ENCODE measurements at regions not wholly inside any gene's neighbourhood (a gene's known extent, or its start where the extent isn't known, plus 50 kb on each side); places are given as distances from the start of the nearest gene placed in this dataset.

DNA sequence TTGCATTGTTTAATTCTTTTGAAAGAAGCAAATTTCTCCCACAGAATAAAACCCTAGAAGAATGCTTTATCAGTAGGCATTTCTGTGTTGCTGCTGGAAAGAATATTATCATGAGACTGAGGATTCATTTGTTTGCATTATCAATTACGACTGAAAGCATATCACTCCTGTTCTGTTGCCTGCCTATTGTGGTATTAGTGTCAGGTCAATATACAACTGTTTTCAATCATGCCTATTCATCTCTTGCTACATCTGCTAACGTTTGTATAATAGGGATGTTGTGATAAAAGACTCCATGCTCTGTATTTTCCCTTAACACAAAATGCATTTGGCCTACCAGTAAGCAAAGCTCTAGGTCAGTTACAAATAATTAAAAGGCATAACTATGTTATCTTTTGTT, 221.5 kb downstream of the PTPRC start:
- intact Hi-C loops (cut with DNase I): no loop called here

DNA sequence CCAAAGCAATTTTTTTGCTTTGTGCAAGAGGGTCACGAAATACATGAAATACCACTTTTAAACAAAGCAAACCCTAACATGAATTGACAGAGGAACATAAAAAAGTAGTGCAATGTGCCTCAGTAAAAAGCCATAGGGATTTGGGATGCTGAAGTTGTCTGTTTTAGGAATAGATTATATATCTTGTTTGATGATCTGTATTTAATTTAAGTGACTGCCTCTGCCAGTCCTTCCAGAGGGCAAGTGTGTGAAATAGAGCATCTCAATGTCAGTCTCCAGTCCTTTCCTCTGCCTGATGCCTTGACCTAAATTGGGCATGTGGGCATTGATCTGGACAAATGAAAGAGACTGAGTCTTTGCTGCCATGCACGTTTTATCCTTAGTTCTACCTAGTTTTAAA, 222.8 kb downstream of the PTPRC start:
- intact Hi-C loops (cut with DNase I): no loop called here
- no peak for DNase-seq

More for the DNA sequence above, 221.5 kb downstream of the PTPRC start:
- no peak for DNase-seq

DNA sequence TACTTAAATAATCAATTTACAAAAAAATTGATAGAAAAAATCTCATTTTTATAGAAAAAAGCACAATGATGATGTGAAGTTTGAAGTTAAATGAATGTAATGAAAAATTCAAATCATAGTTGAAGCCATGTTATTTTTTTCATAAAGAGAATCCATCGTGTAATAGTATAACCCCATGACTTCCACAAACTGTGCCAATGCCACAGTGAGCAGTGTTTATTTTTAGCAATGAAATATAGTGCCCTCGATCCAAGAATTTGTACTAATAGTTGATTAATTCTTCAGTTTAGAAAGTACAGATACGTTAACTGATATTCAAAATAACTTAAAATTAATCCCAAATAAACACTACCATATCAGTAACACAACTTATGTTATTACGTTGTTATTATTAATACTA, 225.9 kb downstream of the PTPRC start:
- intact Hi-C loops (cut with DNase I): no loop called here
- no peak for DNase-seq

DNA sequence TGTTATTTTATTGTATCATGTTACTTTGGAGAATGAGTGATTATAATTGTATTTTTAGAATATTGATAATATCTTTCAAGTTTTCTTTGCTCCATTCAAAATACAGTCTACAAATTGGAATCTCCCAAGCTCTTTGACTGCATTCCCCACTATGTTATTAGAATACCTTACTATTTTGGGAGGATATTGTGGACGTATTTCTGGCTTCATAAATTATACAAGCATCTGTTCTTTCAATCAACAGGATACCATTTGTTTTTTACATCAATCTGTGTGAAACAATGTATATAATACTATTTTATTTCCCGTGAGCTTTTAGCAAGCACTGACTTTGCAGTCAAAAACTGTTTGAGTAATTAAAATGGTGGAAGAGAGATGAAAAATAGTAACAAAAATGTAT, 226.5 kb downstream of the PTPRC start:
- intact Hi-C loops (cut with DNase I): no loop called here
- DNase-seq: no peak

DNA sequence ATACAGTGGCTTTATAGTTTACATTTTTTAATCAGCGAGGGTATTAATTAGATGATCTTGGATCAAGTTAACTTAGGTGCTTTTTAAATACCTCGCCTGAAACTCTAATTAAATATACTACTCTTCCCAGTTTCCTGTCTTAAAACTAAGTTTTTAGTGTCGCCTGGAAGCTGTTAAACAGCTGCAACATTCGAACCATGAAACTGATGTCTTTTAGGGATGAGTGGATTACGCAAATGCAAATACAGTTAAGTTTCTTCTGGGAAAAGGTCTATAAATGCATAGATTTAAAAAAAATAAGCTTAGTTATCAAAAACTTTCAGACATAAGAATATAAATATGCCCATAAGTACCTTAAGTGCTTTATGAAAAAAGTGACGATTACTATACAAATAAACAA, 228.3 kb downstream of the PTPRC start:
- no peak for DNase-seq
- intact Hi-C loops (cut with DNase I): no loop called here

DNA sequence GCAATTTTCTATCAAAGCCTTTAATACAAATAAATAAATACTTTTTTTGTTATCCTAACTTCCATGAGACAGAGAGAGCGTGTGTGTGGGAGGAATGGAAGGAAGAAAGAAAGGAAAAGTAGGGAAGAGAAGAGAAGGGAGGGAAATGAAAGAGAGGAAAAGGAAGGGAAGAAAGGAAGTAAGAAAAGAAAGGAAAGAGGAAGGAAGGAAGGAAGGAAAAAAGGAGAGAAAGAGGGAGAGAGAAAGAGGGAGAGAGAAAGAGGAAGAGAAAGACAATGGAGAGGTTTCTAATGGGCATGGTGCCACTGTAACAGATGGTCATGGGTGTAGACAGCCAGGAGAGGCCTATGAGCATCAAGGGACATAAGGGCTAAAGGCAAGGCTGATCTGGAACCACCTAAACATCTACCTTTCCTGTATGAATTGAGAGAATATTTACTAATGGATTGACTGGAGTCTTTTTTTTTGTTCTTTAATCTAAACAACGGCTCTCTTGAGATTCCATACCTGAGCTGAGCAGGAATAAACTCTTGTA, 234.9 kb downstream of the PTPRC start:
- intact Hi-C loops (cut with DNase I): no loop called here
- DNase-seq: no peak

DNA sequence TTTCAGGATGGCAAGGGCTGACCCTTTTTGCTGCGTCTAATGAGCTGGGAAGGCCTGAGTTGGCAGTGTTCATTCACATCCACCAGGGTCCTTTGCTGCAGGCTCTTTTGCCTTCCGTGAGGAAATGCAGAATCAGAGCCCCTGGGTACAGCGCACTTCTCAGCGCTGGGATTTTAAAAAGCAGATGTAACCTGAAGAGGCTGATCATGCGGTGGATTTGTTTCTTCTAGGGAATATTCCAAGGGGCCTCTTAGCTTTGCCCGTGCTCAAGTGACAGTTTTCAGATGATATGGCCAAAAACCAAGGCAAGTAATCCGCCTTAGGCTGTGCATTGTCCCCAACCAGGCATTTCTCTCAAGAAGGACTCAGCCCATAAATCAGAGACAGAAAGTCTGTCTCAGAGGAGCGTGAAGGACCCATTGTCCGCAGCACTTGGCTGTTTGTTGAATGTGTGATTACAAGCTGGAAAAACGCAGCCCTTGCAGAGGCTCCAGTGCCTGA, 237.6 kb downstream of the PTPRC start:
- intact Hi-C loops (cut with DNase I): no loop called here
- peak in 6 of 10 donors; percentile 19 to 85 (median 50) for DNase-seq

DNA sequence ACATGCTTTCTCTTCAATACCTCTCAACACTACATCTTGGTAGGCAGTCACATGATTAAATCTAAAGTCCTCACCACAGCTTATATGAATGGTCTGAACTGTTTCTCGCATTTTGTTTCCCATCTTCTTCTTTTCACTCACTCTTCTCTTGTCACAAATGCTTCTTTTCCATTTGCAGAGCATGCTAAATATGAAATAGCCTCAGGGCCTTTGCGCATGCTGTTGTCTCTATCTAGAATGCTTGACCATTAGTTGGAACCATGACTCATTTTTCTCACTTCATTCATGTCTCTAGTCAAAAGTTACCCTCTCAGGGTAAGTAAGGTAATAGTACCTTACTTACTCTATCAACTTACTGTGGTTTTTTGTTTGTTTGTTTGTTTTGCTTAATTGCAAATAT, 239.7 kb downstream of the PTPRC start:
- no peak for DNase-seq
- intact Hi-C loops (cut with DNase I): no loop called here

DNA sequence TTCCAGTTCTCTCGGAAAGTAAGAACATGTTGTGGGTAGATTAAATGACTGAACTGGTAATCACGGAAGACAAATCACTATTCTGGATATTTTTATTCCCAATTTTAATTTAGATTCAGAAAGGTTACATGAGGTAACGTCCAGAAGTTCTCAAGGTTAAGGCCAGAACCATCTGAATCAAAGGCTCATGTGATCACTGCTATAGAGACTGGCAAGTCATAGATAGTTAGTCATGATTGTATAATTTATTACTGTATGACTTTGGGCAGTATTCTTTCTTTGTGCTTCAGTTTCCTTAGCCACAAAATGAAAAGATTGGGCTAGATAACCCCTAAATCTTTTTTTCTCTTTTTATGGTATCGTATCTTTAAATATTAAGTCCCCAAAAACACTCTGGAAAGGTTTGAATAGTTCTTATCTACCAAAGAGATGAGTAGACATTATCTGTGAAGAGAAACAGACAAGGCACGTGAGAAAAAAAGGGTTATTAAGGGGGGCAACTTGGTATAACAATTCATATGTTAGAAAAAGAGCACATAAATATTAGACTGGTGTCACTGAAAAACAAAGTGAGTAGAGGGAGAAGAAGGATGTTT, 241.0 kb downstream of the PTPRC start:
- intact Hi-C loops (cut with DNase I): no loop called here

DNA sequence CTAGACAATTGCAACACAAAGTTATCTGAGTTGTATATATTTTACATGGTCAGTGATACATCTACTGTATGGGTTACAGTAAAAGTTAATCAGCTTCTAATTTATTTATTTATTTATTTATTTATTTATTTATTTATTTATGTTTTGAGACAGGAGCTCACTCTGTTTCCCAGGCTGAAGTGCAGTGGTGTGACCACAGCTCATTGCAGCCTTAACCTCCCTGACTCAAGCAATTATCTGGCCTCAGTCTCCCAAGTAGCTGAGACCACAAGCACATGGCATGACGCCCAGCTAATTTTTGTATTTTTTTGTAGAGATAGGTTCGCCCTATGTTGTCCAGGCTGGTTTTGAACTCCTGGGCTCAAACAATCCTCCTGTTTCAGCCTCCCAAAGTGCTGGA, 241.6 kb downstream of the PTPRC start:
- intact Hi-C loops (cut with DNase I): no loop called here
- no peak for DNase-seq

More for the DNA sequence above, 241.0 kb downstream of the PTPRC start:
- no peak for DNase-seq

DNA sequence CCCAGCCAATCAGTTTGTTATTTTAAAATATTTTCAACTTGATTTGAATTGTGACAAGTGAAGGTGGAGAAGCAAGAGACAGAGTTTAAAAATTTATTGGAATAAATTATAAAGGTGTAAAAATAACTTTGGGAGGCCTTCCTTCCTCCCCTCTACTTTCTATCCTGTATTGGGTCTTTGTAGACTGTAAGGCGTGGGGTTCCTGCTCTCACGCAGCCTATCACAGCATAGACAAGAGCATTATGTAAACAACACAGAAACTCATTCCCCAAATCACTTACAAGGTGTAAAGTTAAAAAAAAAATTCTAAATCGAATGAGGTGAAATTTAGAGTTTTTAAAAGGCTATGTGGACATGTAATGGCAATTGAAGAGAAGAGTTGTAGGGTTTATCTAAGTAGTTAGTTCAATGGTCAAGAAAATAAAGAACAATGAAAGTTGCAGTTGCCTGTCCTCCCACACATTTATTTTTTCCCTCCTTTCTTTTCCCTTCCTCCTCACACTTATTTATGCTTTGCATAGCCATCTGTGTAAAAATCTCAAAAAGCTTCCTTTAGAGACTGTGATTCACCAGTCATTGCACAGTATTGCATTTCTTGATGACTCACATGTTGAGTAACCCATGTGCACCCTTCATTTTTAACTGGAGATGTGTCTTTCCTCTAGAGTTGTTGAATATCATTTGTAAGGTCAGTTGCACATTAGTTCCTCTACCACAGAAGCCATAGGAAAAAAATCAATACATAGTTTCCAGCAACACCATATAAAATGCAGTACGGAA, 242.2 kb downstream of the PTPRC start:
- intact Hi-C loops (cut with DNase I): no loop called here
- DNase-seq: no peak

DNA sequence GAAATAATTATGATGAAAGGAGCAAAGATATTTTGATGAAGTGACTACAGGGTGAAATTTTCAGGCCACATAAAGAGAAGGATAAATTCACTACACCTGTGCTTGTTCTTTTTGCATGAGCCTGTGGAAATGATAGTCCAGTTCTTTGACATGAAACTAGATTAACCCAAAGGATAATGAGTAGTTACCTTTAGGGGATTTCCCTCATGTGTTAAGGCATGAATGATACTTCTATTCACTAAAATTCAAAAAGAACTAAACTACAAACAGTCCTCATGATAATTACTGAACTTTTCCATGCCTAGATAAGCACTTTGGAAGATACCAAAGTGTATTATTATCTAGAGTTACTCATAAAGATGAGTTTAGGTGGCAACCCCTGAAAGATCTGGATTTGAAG, 244.3 kb downstream of the PTPRC start:
- DNase-seq: no peak
- intact Hi-C loops (cut with DNase I): no loop called here

DNA sequence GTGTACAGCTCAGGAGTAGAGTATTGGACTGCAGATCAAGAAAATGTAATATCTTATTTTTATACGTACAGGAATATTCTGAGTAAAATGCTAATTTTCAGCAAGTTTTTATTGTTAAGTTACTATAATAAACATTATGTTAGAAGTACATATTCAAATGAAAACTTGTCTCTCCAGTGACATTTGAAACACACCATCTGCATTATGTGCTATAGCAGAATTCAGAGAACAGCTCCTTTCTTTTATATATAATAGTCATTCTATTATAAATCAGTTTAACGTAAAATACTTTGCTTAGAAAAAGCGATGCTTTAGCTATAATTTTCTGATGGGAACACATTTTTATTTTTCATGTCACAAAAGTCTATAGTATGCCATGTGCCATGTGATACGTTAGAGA, 249.0 kb downstream of the PTPRC start:
- intact Hi-C loops (cut with DNase I): no loop called here

DNA sequence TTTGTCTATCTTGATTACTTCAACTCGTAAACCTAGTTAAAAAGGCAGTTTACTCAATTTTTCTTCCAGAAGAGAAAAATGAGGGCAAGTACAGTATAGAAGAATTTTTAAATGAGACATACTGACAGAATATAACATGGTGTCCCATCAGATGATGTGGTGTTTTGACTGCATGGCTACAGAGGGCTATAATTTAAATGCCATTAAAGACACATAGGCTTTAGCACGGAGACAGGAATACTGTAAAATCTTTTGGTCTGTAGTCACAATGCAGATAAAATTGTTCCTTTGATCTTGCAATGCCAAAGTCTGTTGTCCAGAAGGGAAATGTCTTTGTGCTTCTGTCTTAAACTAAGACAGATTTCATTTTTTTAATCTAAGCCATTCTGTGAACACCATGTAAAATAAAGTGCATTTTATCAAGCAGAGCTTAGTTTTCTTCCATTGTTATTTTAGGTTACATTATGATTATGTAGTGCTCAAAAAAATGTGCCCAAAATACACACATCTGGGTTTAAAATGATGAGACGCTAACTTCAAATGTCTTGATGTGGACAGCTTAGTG, 249.6 kb downstream of the PTPRC start:
- DNase-seq: no peak
- intact Hi-C loops (cut with DNase I): no loop called here

More for the DNA sequence above, 249.0 kb downstream of the PTPRC start:
- no peak for DNase-seq

DNA sequence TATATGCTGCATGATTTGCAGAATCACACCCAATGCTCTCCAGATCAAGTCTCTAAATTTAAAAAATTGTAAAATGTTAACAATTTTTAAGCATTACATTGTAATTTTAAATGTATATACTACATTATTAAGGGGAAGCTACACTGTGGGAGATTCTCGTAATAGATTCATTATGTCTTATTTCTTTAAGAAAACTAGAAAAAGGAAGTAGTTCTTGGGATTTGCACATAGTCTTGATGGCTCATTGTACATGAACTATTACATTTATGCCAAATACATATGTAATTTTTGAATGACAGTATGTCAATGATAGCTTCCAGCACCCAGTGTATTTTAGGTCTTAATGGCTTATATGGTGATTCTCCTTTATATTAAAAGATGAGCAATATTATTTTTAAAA, 250.3 kb downstream of the PTPRC start:
- no peak for DNase-seq
- intact Hi-C loops (cut with DNase I): no loop called here

DNA sequence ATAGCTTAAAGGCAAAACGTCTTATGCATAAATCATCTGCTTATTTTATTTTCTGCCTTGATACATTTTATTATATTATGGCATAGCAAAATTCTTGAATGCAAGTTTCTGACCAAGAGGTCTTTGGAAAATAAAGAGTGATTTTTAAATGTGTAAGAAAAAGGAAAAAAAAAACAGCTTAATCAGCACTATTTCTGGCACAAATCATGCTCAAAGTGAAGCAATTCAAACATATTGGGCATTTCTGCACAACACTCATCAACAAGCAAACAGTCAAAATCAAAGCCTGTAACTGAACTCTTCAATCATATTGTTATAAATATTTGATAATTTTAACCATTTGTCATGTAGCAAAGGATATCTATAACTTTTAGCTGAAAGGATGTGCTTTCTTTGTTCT, 250.9 kb downstream of the PTPRC start:
- no peak for DNase-seq
- intact Hi-C loops (cut with DNase I): no loop called here

DNA sequence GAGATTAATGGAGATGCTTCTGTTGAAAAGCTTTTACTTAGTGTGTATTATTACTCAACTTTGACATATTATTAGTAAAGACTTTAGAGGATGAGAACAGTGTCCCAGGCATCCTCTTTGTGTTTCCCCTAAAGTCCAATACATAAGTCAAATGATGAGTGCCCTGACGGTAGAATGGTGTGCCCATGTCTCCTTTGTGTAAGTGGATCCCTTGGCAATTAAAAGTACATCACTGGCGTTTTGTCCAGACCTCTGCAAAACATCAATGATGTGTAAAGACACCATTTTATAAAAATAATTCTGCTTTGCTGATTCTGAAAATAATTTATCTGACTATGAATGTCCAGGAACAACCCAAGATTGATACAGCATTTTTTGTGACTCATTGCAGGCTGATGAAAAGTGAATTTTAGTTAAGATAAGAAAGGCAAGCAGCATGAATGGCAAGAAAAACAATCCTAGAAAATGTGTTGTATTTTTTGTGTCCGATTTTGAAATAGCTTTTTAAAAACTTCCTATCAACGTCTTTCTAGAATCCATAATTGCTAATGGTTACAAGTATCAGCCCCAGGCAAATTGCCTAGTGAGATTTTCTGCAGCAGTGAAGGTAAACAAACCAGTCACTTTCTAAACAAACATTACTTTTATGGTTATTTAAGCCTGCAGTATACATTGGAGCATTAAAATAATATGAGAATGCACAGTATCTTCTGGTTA, 251.5 kb downstream of the PTPRC start:
- intact Hi-C loops (cut with DNase I): no loop called here
- no peak for DNase-seq

DNA sequence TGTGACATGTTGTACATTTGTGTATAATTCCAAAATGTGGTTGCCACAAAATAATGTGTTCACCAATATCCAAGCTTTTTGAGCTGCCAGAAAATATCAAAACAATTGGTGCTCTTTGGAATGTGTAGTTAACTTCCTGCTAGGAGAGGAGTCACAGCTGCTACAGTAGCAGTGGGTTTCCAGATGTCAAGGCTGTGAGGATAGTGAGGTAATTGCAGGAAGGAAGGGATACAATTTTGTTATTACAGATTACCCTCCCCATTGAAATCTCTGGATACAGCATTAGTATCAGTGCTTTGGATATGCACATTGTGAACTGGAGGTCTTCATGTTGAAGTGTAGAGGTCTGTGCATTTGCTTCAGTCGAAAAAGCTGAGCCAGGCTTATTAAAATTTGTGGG, 253.2 kb downstream of the PTPRC start:
- intact Hi-C loops (cut with DNase I): no loop called here
- no peak for DNase-seq

DNA sequence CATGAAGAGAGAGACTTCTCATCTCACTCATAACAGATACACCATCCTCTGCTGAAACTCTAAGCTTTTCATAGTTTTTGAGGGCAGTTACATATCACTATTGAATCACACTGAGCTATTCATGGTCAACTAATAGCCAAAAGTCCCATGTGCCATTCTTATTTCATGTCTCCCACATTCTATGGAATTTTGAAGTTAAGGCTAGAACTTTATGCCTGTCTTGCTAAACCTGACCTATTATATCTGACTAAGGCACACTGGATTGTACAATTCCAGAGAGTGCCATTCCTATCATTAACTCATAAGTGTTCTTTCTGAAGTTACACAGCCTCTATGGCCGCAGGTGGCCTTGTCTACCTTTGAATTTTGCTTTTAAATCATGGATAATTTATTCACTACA, 254.3 kb downstream of the PTPRC start:
- intact Hi-C loops (cut with DNase I): no loop called here
- no peak for DNase-seq

DNA sequence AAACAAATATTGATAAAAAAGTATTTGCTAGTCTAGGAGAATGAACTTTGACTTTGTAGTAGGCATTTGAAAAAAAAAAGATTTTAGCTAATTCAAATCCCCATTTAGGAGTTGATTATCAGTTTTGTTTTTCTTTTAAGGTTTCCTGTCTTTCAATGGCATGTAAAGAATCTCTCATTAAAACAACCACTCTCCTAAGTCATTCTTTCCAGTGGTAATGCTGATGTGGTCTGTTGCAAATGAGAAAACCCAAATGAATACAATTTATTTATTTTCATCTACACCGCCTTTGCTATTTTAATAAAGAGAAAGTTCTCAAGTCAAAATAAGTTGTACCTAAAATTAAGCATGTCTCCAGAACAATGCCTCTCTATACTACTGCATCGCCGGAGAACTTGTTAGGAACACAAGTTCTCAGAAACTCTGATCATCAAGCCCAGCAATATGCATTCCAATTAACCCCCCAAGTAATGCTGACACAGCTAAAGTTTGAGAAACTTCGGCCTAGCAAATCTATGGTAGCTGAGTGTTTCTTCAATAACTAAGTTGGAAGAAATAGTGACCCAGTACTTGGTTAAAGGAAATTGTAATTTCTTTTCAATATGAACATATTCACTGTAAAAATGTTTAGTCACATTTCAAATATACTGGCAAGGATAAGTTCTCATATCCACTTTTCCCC, 255.1 kb downstream of the PTPRC start:
- intact Hi-C loops (cut with DNase I): no loop called here
- no peak for DNase-seq

Measured in posterior cingulate gyrus (tissue), 11 donors.